ENCODE measurements at regions not wholly inside any gene's neighbourhood (a gene's known extent, or its start where the extent isn't known, plus 50 kb on each side); places are given as distances from the start of the nearest gene placed in this dataset.

DNA sequence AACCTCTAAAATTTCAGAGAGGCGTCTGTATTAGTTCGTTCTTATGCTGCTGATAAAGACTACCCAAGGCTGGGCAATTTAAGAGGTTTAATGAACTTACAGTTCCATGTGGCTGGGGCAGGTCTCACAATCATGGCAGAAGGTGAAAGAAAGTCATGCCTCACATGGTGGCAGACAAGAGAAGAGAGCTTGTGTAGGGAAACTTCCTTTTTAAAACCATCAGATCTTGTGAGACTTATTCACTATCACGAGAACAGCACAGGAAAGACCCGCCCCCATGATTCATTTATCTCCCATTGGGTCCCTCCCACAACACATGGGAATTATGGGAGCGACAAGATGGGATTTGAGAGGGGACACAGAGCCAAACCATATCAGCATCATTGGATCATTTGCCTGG, 183.2 kb upstream of the SIX2 start:
- TF ChIP-seq, protein P1, sequence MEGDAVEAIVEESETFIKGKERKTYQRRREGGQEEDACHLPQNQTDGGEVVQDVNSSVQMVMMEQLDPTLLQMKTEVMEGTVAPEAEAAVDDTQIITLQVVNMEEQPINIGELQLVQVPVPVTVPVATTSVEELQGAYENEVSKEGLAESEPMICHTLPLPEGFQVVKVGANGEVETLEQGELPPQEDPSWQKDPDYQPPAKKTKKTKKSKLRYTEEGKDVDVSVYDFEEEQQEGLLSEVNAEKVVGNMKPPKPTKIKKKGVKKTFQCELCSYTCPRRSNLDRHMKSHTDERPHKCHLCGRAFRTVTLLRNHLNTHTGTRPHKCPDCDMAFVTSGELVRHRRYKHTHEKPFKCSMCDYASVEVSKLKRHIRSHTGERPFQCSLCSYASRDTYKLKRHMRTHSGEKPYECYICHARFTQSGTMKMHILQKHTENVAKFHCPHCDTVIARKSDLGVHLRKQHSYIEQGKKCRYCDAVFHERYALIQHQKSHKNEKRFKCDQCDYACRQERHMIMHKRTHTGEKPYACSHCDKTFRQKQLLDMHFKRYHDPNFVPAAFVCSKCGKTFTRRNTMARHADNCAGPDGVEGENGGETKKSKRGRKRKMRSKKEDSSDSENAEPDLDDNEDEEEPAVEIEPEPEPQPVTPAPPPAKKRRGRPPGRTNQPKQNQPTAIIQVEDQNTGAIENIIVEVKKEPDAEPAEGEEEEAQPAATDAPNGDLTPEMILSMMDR (IDR thresholded peaks at IDR 0.05) = no peak
- no peak for TF ChIP-seq POLR2A (IDR thresholded peaks at IDR 0.05)

Measured in heart left ventricle (tissue), 13 donors.